GM19467 (cell line): ENCODE measurements at regions not wholly inside any gene's neighbourhood (a gene's known extent, or its start where the extent isn't known, plus 50 kb on each side); places are given as distances from the start of the nearest gene placed in this dataset.

Experiments
- ATAC-seq: cut with Tn5 transposase; IDR thresholded peaks from one replicate; pipeline ENCODE4 v1.9.1; 2021; ENCODE audit warnings: mild to moderate bottlenecking, moderate library complexity; ENCODE audit not compliant: unreplicated experiment

- no peak for ATAC-seq
Observed at GRCh38 chr2:41441958-41442357, 605.9 kb upstream of the PKDCC start.

- ATAC-seq, result no peak
Observed at GRCh38 chr2:41445865-41446264, 602.0 kb upstream of the PKDCC start.

GRCh38 chr2:41446266-41446665, 601.6 kb upstream of the PKDCC start:
- no peak for ATAC-seq

- ATAC-seq, result no peak
Observed at GRCh38 chr2:41448221-41448620, 599.6 kb upstream of the PKDCC start.

GRCh38 chr2:41457026-41457425, 590.8 kb upstream of the PKDCC start:
- no peak for ATAC-seq

GRCh38 chr2:41460661-41461060, 587.2 kb upstream of the PKDCC start:
- ATAC-seq, result no peak

GRCh38 chr2:41464395-41464794, 583.4 kb upstream of the PKDCC start:
- no peak for ATAC-seq

- ATAC-seq, result no peak
Observed at GRCh38 chr2:41475959-41476358, 571.9 kb upstream of the PKDCC start.

GRCh38 chr2:41482659-41483058, 565.2 kb upstream of the PKDCC start:
- ATAC-seq, result no peak

- ATAC-seq, result no peak
Observed at GRCh38 chr2:41483226-41483625, 564.6 kb upstream of the PKDCC start.

GRCh38 chr2:41483982-41484857, 563.6 kb upstream of the PKDCC start:
- no peak for ATAC-seq

GRCh38 chr2:41484858-41485234, 563.0 kb upstream of the PKDCC start:
- no peak for ATAC-seq

- no peak for ATAC-seq
Observed at GRCh38 chr2:41486948-41487347, 560.9 kb upstream of the PKDCC start.

GRCh38 chr2:41488888-41489287, 558.9 kb upstream of the PKDCC start:
- no peak for ATAC-seq

- ATAC-seq, result no peak
Observed at GRCh38 chr2:41489638-41490037, 558.2 kb upstream of the PKDCC start.

- no peak for ATAC-seq
Observed at GRCh38 chr2:41495050-41495449, 552.8 kb upstream of the PKDCC start.

- ATAC-seq, result no peak
Observed at GRCh38 chr2:41496908-41497307, 550.9 kb upstream of the PKDCC start.

- no peak for ATAC-seq
Observed at GRCh38 chr2:41498781-41499180, 549.0 kb upstream of the PKDCC start.

GRCh38 chr2:41500895-41501294, 546.9 kb upstream of the PKDCC start:
- no peak for ATAC-seq

GRCh38 chr2:41502752-41503151, 545.1 kb upstream of the PKDCC start:
- no peak for ATAC-seq

- ATAC-seq, result no peak
Observed at GRCh38 chr2:41504532-41504931, 543.3 kb upstream of the PKDCC start.

- ATAC-seq, result no peak
Observed at GRCh38 chr2:41510108-41510507, 537.7 kb upstream of the PKDCC start.

- no peak for ATAC-seq
Observed at GRCh38 chr2:41521211-41521610, 526.6 kb upstream of the PKDCC start.
